ENCODE measurements at regions not wholly inside any gene's neighbourhood (a gene's known extent, or its start where the extent isn't known, plus 50 kb on each side); places are given as distances from the start of the nearest gene placed in this dataset.

DNA sequence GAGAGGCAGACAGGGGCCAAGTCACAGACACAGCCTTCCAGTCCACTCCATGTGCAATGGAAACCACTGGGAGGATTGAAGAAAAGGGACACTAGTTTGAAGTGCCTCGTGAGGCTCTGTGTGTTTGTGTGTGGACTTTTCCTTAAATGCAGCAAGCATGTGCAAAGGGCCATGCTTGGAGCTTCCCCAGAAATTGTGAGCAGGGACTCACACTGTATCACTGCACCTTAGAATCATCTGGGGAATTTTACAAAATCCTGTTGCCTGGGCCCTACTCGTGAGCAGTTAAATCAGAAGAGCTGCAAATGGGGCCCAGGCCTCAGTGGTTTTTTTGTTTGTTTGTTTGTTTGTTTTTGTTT lies 137.8 kb downstream of the TRIM43 start:
- TF ChIP-seq, protein P1, sequence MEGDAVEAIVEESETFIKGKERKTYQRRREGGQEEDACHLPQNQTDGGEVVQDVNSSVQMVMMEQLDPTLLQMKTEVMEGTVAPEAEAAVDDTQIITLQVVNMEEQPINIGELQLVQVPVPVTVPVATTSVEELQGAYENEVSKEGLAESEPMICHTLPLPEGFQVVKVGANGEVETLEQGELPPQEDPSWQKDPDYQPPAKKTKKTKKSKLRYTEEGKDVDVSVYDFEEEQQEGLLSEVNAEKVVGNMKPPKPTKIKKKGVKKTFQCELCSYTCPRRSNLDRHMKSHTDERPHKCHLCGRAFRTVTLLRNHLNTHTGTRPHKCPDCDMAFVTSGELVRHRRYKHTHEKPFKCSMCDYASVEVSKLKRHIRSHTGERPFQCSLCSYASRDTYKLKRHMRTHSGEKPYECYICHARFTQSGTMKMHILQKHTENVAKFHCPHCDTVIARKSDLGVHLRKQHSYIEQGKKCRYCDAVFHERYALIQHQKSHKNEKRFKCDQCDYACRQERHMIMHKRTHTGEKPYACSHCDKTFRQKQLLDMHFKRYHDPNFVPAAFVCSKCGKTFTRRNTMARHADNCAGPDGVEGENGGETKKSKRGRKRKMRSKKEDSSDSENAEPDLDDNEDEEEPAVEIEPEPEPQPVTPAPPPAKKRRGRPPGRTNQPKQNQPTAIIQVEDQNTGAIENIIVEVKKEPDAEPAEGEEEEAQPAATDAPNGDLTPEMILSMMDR (IDR thresholded peaks at IDR 0.05; ENCODE audit: extremely low read depth in 1 of 2, insufficient read depth in 1 of 2, low read depth in 1 of 2, low read length in 2 of 2), result no peak
- TF ChIP-seq, protein P2, sequence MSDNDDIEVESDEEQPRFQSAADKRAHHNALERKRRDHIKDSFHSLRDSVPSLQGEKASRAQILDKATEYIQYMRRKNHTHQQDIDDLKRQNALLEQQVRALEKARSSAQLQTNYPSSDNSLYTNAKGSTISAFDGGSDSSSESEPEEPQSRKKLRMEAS (IDR thresholded peaks at IDR 0.05; ENCODE audit: insufficient read depth, insufficient read length), result no peak

Data from endothelial cell of umbilical vein (primary cell).